Liver (tissue), 8 donors: ENCODE measurements at regions not wholly inside any gene's neighbourhood (a gene's known extent, or its start where the extent isn't known, plus 50 kb on each side); places are given as distances from the start of the nearest gene placed in this dataset.

ENCODE experiments used
- DNase-seq: peaks from one replicate; pipeline ENCODE4 v3.0.0-alpha.2; 2017; ENCODE audit warnings: low spot score
- H3K27ac ChIP-seq, 2 donors: one replicate each; pipeline ENCODE4 v1.7.0; 2013; ENCODE audit warnings: inconsistent platforms in 2 of 2, low read length in 2 of 2, control low read depth in 1 of 2, low read depth in 1 of 2, mild to moderate bottlenecking in 1 of 2
- H3K27me3 ChIP-seq, 4 donors: one replicate each; pipeline versions ENCODE4 v1.6.1 to v1.7.0; 2013; ENCODE audit warnings: low read length in 3 of 4, inconsistent platforms in 1 of 4, mild to moderate bottlenecking in 1 of 4, moderate library complexity in 1 of 4; ENCODE audit not compliant: control insufficient read depth in 4 of 4, insufficient read depth in 4 of 4
- H3K36me3 ChIP-seq, 4 donors: one replicate each; pipeline versions ENCODE4 v1.6.1 to v1.7.0; 2013; ENCODE audit warnings: low read length in 3 of 4, mild to moderate bottlenecking in 3 of 4, low read depth in 1 of 4, moderate library complexity in 1 of 4; ENCODE audit not compliant: control insufficient read depth in 4 of 4, insufficient read depth in 3 of 4
- H3K4me1 ChIP-seq, 4 donors: one replicate each; pipeline versions ENCODE4 v1.6.1 to v1.7.0; 2013; ENCODE audit warnings: low read length in 3 of 4, mild to moderate bottlenecking in 3 of 4, moderate library complexity in 1 of 4; ENCODE audit not compliant: control insufficient read depth in 4 of 4, insufficient read depth in 4 of 4
- H3K4me3 ChIP-seq, 3 donors: one replicate each; pipeline versions ENCODE4 v1.6.1 to v1.7.0; 2013; ENCODE audit warnings: low read length in 3 of 3, control low read depth in 1 of 3, low read depth in 1 of 3, mild to moderate bottlenecking in 1 of 3
- H3K9ac ChIP-seq, 2 donors: one replicate each; pipeline ENCODE4 v1.7.0; 2013; ENCODE audit warnings: low read length in 2 of 2, mild to moderate bottlenecking in 2 of 2, moderate library complexity in 2 of 2, control low read depth in 1 of 2, low read depth in 1 of 2
- H3K9me3 ChIP-seq, 4 donors: one replicate each; pipeline versions ENCODE4 v1.6.1 to v1.7.0; 2013; ENCODE audit warnings: low read length in 3 of 4; ENCODE audit not compliant: control insufficient read depth in 4 of 4
- ATF3 ChIP-seq: IDR thresholded peaks from 2 replicates; pipeline ENCODE4 v1.6.1; 2016; ENCODE audit warnings: antibody characterized with exemption
- EGR1 ChIP-seq, 2 donors: IDR thresholded peaks; 2 replicates each; pipeline ENCODE4 v1.6.1; 2016 to 2018; ENCODE audit warnings: antibody characterized with exemption in 2 of 2, low read depth in 2 of 2
- FOXA1 ChIP-seq: IDR thresholded peaks from 2 replicates; pipeline ENCODE4 v1.6.1; 2016; ENCODE audit warnings: antibody characterized with exemption
- FOXA2 ChIP-seq: IDR thresholded peaks from 2 replicates; pipeline ENCODE4 v1.6.1; 2016; ENCODE audit warnings: antibody characterized with exemption
- HNF4A ChIP-seq, 2 donors: conservative IDR thresholded peaks; 2 replicates each; pipeline ENCODE4 v1.6.1; 2016; ENCODE audit warnings: antibody characterized with exemption in 2 of 2, mild to moderate bottlenecking in 2 of 2
- HNF4G ChIP-seq: IDR thresholded peaks from 2 replicates; pipeline ENCODE4 v1.6.1; 2016; ENCODE audit warnings: antibody characterized with exemption
- JUND ChIP-seq, 2 donors: IDR thresholded peaks; 2 replicates each; pipeline ENCODE4 v1.6.1; 2016; ENCODE audit warnings: antibody characterized with exemption in 2 of 2
- NR2F2 ChIP-seq: IDR thresholded peaks from 2 replicates; pipeline ENCODE4 v1.6.1; 2016; ENCODE audit warnings: antibody characterized with exemption
- RXRA ChIP-seq, 2 donors: IDR thresholded peaks; 2 replicates each; pipeline ENCODE4 v1.6.1; 2017 to 2018; ENCODE audit warnings: antibody characterized with exemption in 2 of 2, mild to moderate bottlenecking in 1 of 2
- SP1 ChIP-seq: IDR thresholded peaks from 2 replicates; pipeline ENCODE4 v1.6.1; 2018; ENCODE audit warnings: antibody characterized with exemption, mild to moderate bottlenecking
- TAF1 ChIP-seq: conservative IDR thresholded peaks from 2 replicates; pipeline ENCODE4 v1.6.1; 2016; ENCODE audit warnings: antibody characterized with exemption, mild to moderate bottlenecking
- YY1 ChIP-seq: IDR thresholded peaks from 2 replicates; pipeline ENCODE4 v1.6.1; 2016; ENCODE audit warnings: antibody characterized with exemption, mild to moderate bottlenecking
- ZBTB33 ChIP-seq: IDR thresholded peaks from 2 replicates; pipeline ENCODE4 v1.6.1; 2016; ENCODE audit warnings: antibody characterized with exemption
- WGBS: extraction: QIAGEN DNeasy Blood & Tissue Kit; methylation state at CpG from one replicate; pipeline ENCODE4 v1.1.7; 2013; 5-methylcytosine and 5-hydroxymethylcytosine counted together
- TF ChIP-seq, protein P1 (sequence below): fragments of 150-350 bp; IDR thresholded peaks from 2 replicates; pipeline ENCODE4 v1.5.1; 2017; ENCODE audit warnings: improper control_type of control experiment, low read depth, low read length; ENCODE audit not compliant: missing input control
- TF ChIP-seq, protein P2 (sequence below): IDR thresholded peaks from 2 replicates; pipeline ENCODE4 v1.6.1; 2016; ENCODE audit warnings: antibody characterized with exemption
- donor health status: healthy.
- donor health status: healthy.
- donor health status: healthy.
- donor health status: healthy.
- donor health status: healthy.

DNA sequence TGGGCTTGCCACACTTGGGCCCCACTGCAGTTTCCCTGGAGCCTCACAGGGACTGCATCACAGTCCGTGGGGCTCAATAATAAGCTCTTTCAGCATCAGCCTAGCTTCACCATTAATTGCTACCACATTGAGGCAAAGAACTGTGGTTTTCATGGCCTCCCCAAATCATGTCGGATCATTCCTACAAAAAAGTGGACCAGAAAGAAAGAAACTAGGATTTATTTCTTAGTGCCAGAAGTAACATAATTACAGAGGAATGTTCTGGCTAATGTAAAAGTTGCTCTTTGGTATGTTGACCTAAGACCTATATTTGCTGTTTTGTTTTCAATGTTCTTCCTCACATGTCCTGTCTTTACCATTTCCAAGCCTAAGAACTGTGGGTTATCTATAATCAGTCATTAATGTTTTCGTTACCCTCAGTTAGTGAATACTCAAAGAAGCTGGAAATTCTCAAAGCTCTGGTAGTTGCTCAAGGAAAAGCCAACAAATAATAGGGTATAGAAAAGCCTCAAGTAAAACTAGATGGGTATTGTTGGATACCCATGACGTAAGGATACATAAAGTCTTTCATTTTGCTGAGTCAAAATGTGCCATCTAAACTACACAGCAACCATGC lies 173.9 kb downstream of the LTN1 start:
- H3K36me3 ChIP-seq: no peaks in the 10 kb centered on the region
- no peaks in the 10 kb centered on the region for H3K27me3 ChIP-seq
- TF ChIP-seq, protein P1, sequence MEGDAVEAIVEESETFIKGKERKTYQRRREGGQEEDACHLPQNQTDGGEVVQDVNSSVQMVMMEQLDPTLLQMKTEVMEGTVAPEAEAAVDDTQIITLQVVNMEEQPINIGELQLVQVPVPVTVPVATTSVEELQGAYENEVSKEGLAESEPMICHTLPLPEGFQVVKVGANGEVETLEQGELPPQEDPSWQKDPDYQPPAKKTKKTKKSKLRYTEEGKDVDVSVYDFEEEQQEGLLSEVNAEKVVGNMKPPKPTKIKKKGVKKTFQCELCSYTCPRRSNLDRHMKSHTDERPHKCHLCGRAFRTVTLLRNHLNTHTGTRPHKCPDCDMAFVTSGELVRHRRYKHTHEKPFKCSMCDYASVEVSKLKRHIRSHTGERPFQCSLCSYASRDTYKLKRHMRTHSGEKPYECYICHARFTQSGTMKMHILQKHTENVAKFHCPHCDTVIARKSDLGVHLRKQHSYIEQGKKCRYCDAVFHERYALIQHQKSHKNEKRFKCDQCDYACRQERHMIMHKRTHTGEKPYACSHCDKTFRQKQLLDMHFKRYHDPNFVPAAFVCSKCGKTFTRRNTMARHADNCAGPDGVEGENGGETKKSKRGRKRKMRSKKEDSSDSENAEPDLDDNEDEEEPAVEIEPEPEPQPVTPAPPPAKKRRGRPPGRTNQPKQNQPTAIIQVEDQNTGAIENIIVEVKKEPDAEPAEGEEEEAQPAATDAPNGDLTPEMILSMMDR: no peak
- peak; percentile 50 for TF ChIP-seq NR2F2
- 91% methylated on average over 4 of the region's 4 CpGs for WGBS
- H3K4me3 ChIP-seq: no peak overlapping the region
- H3K9ac ChIP-seq: no peak overlapping the region
- H3K9me3 ChIP-seq: no peaks in the 10 kb centered on the region
- H3K4me1 ChIP-seq: no peaks in the 10 kb centered on the region
- no peak overlapping the region for H3K27ac ChIP-seq
- DNase-seq: no peak

DNA sequence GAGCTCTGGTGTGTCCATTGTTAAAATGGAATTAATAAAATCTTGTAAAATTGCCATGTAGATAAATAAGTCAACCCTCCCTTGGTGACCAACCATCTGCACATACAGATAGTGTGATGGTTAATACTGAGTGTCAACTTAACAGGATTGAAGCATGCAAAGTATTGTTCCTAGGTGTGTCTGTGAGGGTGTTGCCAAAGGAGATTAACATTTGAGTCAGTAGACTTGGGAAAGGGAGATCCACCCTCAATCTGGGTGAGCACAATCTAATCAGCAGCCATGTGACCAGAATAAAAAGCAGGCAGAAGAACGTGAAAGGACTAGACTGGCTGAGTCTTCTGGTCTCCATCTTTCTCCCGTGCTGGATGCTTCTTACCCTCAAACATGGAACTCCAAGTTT lies 174.8 kb downstream of the LTN1 start:
- Histone ChIP-seq H3K36me3 (no peaks in the 10 kb centered on the region), H3K27ac (no peak overlapping the region), H3K9ac (no peak overlapping the region), H3K4me3 (no peak overlapping the region), H3K27me3 (no peaks in the 10 kb centered on the region), H3K4me1 (no peaks in the 10 kb centered on the region), H3K9me3 (no peaks in the 10 kb centered on the region)
- 92% methylated on average over 2 of the region's 2 CpGs for WGBS
- TF ChIP-seq YY1: no peak
- no peak for TF ChIP-seq EGR1 (IDR thresholded peaks at IDR 0.05; ENCODE audit: low read depth in 2 of 2)
- no peak for TF ChIP-seq FOXA2
- no peak for TF ChIP-seq HNF4G
- TF ChIP-seq SP1: no peak
- no peak for TF ChIP-seq NR2F2
- TF ChIP-seq FOXA1: no peak
- no peak for TF ChIP-seq ATF3
- TF ChIP-seq JUND (IDR thresholded peaks at IDR 0.05): no peak
- TF ChIP-seq HNF4A (conservative IDR thresholded peaks at IDR 0.05): no peak
- TF ChIP-seq, protein P2, sequence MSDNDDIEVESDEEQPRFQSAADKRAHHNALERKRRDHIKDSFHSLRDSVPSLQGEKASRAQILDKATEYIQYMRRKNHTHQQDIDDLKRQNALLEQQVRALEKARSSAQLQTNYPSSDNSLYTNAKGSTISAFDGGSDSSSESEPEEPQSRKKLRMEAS: no peak
- TF ChIP-seq RXRA (IDR thresholded peaks at IDR 0.05): no peak
- TF ChIP-seq ZBTB33: no peak
- no peak for TF ChIP-seq TAF1
- TF ChIP-seq, protein P1: no peak
- DNase-seq: no peak
